GM23248 (cell line): ENCODE measurements at regions not wholly inside any gene's neighbourhood (a gene's known extent, or its start where the extent isn't known, plus 50 kb on each side); places are given as distances from the start of the nearest gene placed in this dataset.
"Not testable (repeated sequence)": the region's sequence is repeated elsewhere in the genome, so short reads cannot be mapped to it uniquely, and the experiment has no call there.

Experiments
- DNase-seq: peaks from one replicate; pipeline ENCODE4 v3.0.0-alpha.2; 2015
- H2AFZ ChIP-seq: fragments of 200-600 bp; sonication (generic); 2 replicates; pipeline ENCODE4 v1.6.1; 2016; ENCODE audit warnings: antibody characterized with exemption
- H3F3A ChIP-seq: fragments of 200-600 bp; sonication (generic); 2 replicates; pipeline ENCODE4 v1.6.1; 2016; ENCODE audit warnings: mild to moderate bottlenecking, antibody characterized with exemption, mixed run types; ENCODE audit not compliant: insufficient read depth
- H3K27ac ChIP-seq: fragments of 200-600 bp; sonication (generic); 2 replicates; pipeline ENCODE4 v1.5.1; 2016; ENCODE audit warnings: mild to moderate bottlenecking
- H3K27me3 ChIP-seq: fragments of 200-600 bp; sonication (generic); replicated peaks from 2 replicates; pipeline ENCODE4 v1.6.1; 2016; ENCODE audit warnings: mild to moderate bottlenecking; ENCODE audit not compliant: insufficient read depth
- H3K36me3 ChIP-seq: fragments of 200-600 bp; sonication (generic); 2 replicates; pipeline ENCODE4 v1.6.1; 2016; ENCODE audit warnings: low read depth, mild to moderate bottlenecking
- H3K4me1 ChIP-seq: fragments of 200-600 bp; sonication (generic); 2 replicates; pipeline ENCODE4 v1.6.1; 2016; ENCODE audit warnings: mild to moderate bottlenecking; ENCODE audit not compliant: insufficient read depth
- H3K4me2 ChIP-seq: fragments of 200-600 bp; sonication (generic); one replicate; pipeline ENCODE4 v1.6.1; 2016; ENCODE audit warnings: mild to moderate bottlenecking; ENCODE audit not compliant: unreplicated experiment
- H3K4me3 ChIP-seq: fragments of 200-600 bp; sonication (generic); 2 replicates; pipeline ENCODE4 v1.5.1; 2016; ENCODE audit warnings: mild to moderate bottlenecking
- H3K79me2 ChIP-seq: fragments of 200-600 bp; sonication (generic); 2 replicates; pipeline ENCODE4 v1.6.1; 2016; ENCODE audit warnings: mild to moderate bottlenecking; ENCODE audit not compliant: insufficient read depth
- H3K9ac ChIP-seq: fragments of 200-600 bp; sonication (generic); 2 replicates; pipeline ENCODE4 v1.6.1; 2016; ENCODE audit warnings: mild to moderate bottlenecking
- H3K9me2 ChIP-seq: fragments of 200-600 bp; sonication (generic); 2 replicates; pipeline ENCODE4 v1.6.1; 2016; ENCODE audit warnings: mixed run types, mild to moderate bottlenecking, moderate library complexity; ENCODE audit not compliant: insufficient read depth
- H3K9me3 ChIP-seq: fragments of 200-600 bp; sonication (generic); one replicate; pipeline ENCODE4 v1.6.1; 2017; ENCODE audit warnings: low read depth
- H4K20me1 ChIP-seq: fragments of 200-600 bp; sonication (generic); 2 replicates; pipeline ENCODE4 v1.6.0; 2016; ENCODE audit not compliant: insufficient read depth
- EZH2 ChIP-seq: fragments of 200-600 bp; sonication (generic); IDR thresholded peaks from 2 replicates; pipeline ENCODE4 v1.6.1; 2018; ENCODE audit warnings: antibody characterized with exemption, mild to moderate bottlenecking; ENCODE audit not compliant: insufficient read depth, poor library complexity, severe bottlenecking
- WGBS, 2 experiments: methylation state at CpG; one replicate each; pipeline ENCODE4 v1.1.6; 2015 to 2017; ENCODE audit warnings: low lambda C conversion rate in 2 of 2, low coverage in 1 of 2; ENCODE audit errors: missing lambda C conversion rate in 2 of 2; 5-methylcytosine and 5-hydroxymethylcytosine counted together
- in situ Hi-C: fragments of 300-500 bp; cut with MboI; formaldehyde crosslinking; loops from 2 replicates; pipeline ENCODE4 v1.15.0; 2020

- H3K27me3 ChIP-seq, H3K27ac ChIP-seq, H3K4me3 ChIP-seq, H3K9ac ChIP-seq, H3K79me2 ChIP-seq, H2AFZ ChIP-seq, H4K20me1 ChIP-seq, H3K9me2 ChIP-seq, DNase-seq, H3K36me3 ChIP-seq, H3F3A ChIP-seq, H3K4me1 ChIP-seq, H3K9me3 ChIP-seq, in situ Hi-C loops, H3K4me2 ChIP-seq: not testable (repeated sequence)
- no CpG with 5 or more reads among the region's 2 CpGs for WGBS, 2 experiments
- peak; percentile 80 for TF ChIP-seq EZH2
Measured at GRCh38 chr21:8419925-8420560, 2101.3 kb upstream of the TPTE start.

DNA sequence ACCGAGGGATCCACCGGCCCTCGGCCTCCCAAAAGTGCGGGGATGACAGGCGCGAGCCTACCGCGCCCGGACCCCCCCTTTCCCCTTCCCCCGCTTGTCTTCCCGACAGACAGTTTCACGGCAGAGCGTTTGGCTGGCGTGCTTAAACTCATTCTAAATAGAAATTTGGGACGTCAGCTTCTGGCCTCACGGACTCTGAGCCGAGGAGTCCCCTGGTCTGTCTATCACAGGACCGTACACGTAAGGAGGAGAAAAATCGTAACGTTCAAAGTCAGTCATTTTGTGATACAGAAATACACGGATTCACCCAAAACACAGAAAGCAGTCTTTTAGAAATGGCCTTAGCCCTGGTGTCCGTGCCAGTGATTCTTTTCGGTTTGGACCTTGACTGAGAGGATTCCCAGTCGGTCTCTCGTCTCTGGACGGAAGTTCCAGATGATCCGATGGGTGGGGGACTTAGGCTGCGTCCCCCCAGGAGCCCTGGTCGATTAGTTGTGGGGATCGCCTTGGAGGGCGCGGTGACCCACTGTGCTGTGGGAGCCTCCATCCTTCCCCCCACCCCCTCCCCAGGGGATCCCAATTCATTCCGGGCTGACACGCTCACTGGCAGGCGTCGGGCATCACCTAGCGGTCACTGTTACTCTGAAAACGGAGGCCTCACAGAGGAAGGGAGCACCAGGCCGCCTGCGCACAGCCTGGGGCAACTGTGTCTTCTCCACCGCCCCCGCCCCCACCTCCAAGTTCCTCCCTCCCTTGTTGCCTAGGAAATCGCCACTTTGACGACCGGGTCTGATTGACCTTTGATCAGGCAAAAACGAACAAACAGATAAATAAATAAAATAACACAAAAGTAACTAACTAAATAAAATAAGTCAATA lies 2093.4 kb upstream of the TPTE start:
- H3K27me3 ChIP-seq, H3K9ac ChIP-seq: not testable (repeated sequence)

DNA sequence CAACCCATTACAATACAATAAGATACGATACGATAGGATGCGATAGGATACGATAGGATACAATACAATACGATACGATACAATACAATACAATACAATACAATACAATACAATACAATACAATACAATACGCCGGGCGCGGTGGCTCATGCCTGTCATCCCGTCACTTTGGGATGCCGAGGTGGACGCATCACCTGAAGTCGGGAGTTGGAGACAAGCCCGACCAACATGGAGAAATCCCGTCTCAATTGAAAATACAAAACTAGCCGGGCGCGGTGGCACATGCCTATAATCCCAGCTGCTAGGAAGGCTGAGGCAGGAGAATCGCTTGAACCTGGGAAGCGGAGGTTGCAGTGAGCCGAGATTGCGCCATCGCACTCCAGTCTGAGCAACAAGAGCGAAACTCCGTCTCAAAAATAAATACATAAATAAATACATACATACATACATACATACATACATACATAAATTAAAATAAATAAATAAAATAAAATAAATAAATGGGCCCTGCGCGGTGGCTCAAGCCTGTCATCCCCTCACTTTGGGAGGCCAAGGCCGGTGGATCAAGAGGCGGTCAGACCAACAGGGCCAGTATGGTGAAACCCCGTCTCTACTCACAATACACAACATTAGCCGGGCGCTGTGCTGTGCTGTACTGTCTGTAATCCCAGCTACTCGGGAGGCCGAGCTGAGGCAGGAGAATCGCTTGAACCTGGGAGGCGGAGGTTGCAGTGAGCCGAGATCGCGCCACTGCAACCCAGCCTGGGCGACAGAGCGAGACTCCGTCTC lies 2092.5 kb upstream of the TPTE start:
- in situ Hi-C loops, H3K4me1 ChIP-seq, H3K4me3 ChIP-seq, H2AFZ ChIP-seq, H3K9ac ChIP-seq, H3K27me3 ChIP-seq, H3K36me3 ChIP-seq, H3K9me3 ChIP-seq, H3K4me2 ChIP-seq, H4K20me1 ChIP-seq, H3F3A ChIP-seq, H3K9me2 ChIP-seq, H3K27ac ChIP-seq, H3K79me2 ChIP-seq, DNase-seq: not testable (repeated sequence)
- WGBS, 2 experiments: no CpG with 5 or more reads among the region's 43 CpGs

More for the DNA sequence above, 2093.4 kb upstream of the TPTE start:
- H3K27ac ChIP-seq, H2AFZ ChIP-seq, H3K4me2 ChIP-seq, H3K4me3 ChIP-seq, H3F3A ChIP-seq, H3K4me1 ChIP-seq, H3K9me3 ChIP-seq, DNase-seq, H3K9me2 ChIP-seq, H4K20me1 ChIP-seq, in situ Hi-C loops, H3K36me3 ChIP-seq, H3K79me2 ChIP-seq: not testable (repeated sequence)
- no CpG with 5 or more reads among the region's 47 CpGs for WGBS, 2 experiments

DNA sequence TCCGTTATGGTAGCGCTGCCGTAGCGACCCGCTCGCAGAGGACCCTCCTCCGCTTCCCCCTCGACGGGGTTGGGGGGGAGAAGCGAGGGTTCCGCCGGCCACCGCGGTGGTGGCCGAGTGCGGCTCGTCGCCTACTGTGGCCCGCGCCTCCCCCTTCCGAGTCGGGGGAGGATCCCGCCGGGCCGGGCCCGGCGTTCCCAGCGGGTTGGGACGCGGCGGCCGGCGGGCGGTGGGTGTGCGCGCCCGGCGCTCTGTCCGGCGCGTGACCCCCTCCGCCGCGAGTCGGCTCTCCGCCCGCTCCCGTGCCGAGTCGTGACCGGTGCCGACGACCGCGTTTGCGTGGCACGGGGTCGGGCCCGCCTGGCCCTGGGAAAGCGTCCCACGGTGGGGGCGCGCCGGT lies 2086.7 kb upstream of the TPTE start:
- H3K27ac ChIP-seq, H3K9ac ChIP-seq, H3K27me3 ChIP-seq, H3K4me1 ChIP-seq, H3K9me3 ChIP-seq, H3F3A ChIP-seq, H3K4me3 ChIP-seq, H3K79me2 ChIP-seq, DNase-seq, H4K20me1 ChIP-seq, H3K4me2 ChIP-seq, H3K36me3 ChIP-seq, in situ Hi-C loops, H3K9me2 ChIP-seq, H2AFZ ChIP-seq: not testable (repeated sequence)
- no CpG with 5 or more reads among the region's 64 CpGs for WGBS, 2 experiments

GRCh38 chr21:8443093-8443492 lies 2078.3 kb upstream of the TPTE start:
- in situ Hi-C loops, H3K9me2 ChIP-seq, H3K4me2 ChIP-seq, H3K27ac ChIP-seq, H3K4me3 ChIP-seq, H3K27me3 ChIP-seq, H3K36me3 ChIP-seq, H3F3A ChIP-seq, H4K20me1 ChIP-seq, H3K9me3 ChIP-seq, H3K9ac ChIP-seq, H2AFZ ChIP-seq, H3K79me2 ChIP-seq, H3K4me1 ChIP-seq, DNase-seq: not testable (repeated sequence)
- WGBS, 2 experiments: no CpG with 5 or more reads among the region's 54 CpGs

- H3K4me2 ChIP-seq, H3K4me1 ChIP-seq, H4K20me1 ChIP-seq, H3K4me3 ChIP-seq, H3K9me3 ChIP-seq, H3F3A ChIP-seq, H3K9me2 ChIP-seq, H3K36me3 ChIP-seq, in situ Hi-C loops, H3K9ac ChIP-seq, H3K79me2 ChIP-seq, H3K27me3 ChIP-seq, H3K27ac ChIP-seq, H2AFZ ChIP-seq, DNase-seq: not testable (repeated sequence)
- WGBS, 2 experiments: no CpG with 5 or more reads among the region's 18 CpGs
Measured at GRCh38 chr21:8449807-8450206, 2071.6 kb upstream of the TPTE start.
